HG03064 (cell line): ENCODE measurements at regions not wholly inside any gene's neighbourhood (a gene's known extent, or its start where the extent isn't known, plus 50 kb on each side); places are given as distances from the start of the nearest gene placed in this dataset.

Source experiments
- ATAC-seq: cut with Tn5 transposase; IDR thresholded peaks from one replicate; pipeline ENCODE4 v1.9.1; 2021; ENCODE audit warnings: low read depth; ENCODE audit not compliant: unreplicated experiment

GRCh38 chr12:98178126-98178525 is 337.3 kb upstream of the TMPO start:
- ATAC-seq = no peak

- ATAC-seq = no peak
These were observed 336.2 kb upstream of the TMPO start for GRCh38 chr12:98179151-98179550.

- ATAC-seq = no peak
These were observed 334.8 kb upstream of the TMPO start for GRCh38 chr12:98180603-98181002.

GRCh38 chr12:98182821-98183220 is 332.6 kb upstream of the TMPO start:
- ATAC-seq = no peak

GRCh38 chr12:98185606-98186005 is 329.8 kb upstream of the TMPO start:
- ATAC-seq = no peak

- no peak for ATAC-seq
These were observed 326.7 kb upstream of the TMPO start for GRCh38 chr12:98188650-98189077.

GRCh38 chr12:98194591-98194990 is 320.8 kb upstream of the TMPO start:
- ATAC-seq = no peak

- no peak for ATAC-seq
These were observed 317.0 kb upstream of the TMPO start for GRCh38 chr12:98198261-98198982.

- ATAC-seq = no peak
These were observed 306.6 kb upstream of the TMPO start for GRCh38 chr12:98208816-98209215.

- ATAC-seq = no peak
These were observed 303.3 kb upstream of the TMPO start for GRCh38 chr12:98211909-98212695.

GRCh38 chr12:98213556-98213955 is 301.8 kb upstream of the TMPO start:
- ATAC-seq = no peak

- no peak for ATAC-seq
These were observed 298.1 kb upstream of the TMPO start for GRCh38 chr12:98217257-98217656.

GRCh38 chr12:98220636-98221035 is 294.8 kb upstream of the TMPO start:
- no peak for ATAC-seq

- no peak for ATAC-seq
These were observed 294.1 kb upstream of the TMPO start for GRCh38 chr12:98221243-98221808.

- ATAC-seq = no peak
These were observed 293.3 kb upstream of the TMPO start for GRCh38 chr12:98222135-98222534.

- peak; percentile 86 for ATAC-seq
These were observed 290.7 kb upstream of the TMPO start for GRCh38 chr12:98224584-98225221.

GRCh38 chr12:98227162-98227561 is 288.2 kb upstream of the TMPO start:
- ATAC-seq = no peak

GRCh38 chr12:98228683-98229539 is 286.5 kb upstream of the TMPO start:
- no peak for ATAC-seq

GRCh38 chr12:98229540-98229924 is 285.9 kb upstream of the TMPO start:
- no peak for ATAC-seq

- no peak for ATAC-seq
These were observed 282.5 kb upstream of the TMPO start for GRCh38 chr12:98232753-98233390.
